Thyroid gland (tissue), 4 donors: ENCODE measurements at regions not wholly inside any gene's neighbourhood (a gene's known extent, or its start where the extent isn't known, plus 50 kb on each side); places are given as distances from the start of the nearest gene placed in this dataset.

Source experiments
- POLR2A ChIP-seq, 2 donors: fragments of 450-650 bp; IDR thresholded peaks; one replicate each; pipeline ENCODE4 v1.6.1; 2017; ENCODE audit warnings: antibody characterized with exemption in 2 of 2, mild to moderate bottlenecking in 2 of 2, moderate library complexity in 1 of 2
- TF ChIP-seq, protein P1 (sequence below), 6 experiments: fragments of 200-600 bp in 3 of 6; fragments of 450-650 bp in 3 of 6; sonication (generic) in 3 of 6; IDR thresholded peaks; one replicate each; pipeline ENCODE4 v1.5.1; 2016 to 2019; ENCODE audit warnings: antibody characterized with exemption in 6 of 6, mild to moderate bottlenecking in 2 of 6, inconsistent platforms in 1 of 6, moderate library complexity in 1 of 6

DNA sequence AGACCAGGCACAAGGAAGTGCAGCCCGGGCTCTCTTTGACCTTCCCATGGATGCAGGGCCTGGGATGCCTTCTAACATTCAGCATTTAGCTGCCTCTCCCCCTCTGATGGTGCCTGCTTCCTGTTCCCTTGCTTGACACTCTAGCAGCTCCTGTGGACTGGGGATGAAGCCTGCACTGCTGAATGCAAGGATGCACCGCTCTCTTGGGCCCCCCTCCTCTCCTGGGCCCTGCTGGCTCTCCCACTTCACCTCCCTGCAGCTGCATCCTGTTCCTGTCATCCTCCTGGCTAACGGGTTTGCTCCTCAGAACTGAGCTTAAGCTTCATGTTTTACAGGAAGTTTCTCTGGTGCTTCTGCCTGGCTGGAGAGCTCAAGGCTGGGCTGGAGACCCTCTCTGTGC lies 254.1 kb downstream of the TSN start:
- TF ChIP-seq, protein P1, sequence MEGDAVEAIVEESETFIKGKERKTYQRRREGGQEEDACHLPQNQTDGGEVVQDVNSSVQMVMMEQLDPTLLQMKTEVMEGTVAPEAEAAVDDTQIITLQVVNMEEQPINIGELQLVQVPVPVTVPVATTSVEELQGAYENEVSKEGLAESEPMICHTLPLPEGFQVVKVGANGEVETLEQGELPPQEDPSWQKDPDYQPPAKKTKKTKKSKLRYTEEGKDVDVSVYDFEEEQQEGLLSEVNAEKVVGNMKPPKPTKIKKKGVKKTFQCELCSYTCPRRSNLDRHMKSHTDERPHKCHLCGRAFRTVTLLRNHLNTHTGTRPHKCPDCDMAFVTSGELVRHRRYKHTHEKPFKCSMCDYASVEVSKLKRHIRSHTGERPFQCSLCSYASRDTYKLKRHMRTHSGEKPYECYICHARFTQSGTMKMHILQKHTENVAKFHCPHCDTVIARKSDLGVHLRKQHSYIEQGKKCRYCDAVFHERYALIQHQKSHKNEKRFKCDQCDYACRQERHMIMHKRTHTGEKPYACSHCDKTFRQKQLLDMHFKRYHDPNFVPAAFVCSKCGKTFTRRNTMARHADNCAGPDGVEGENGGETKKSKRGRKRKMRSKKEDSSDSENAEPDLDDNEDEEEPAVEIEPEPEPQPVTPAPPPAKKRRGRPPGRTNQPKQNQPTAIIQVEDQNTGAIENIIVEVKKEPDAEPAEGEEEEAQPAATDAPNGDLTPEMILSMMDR (IDR thresholded peaks at IDR 0.05) = no peak
- TF ChIP-seq POLR2A (IDR thresholded peaks at IDR 0.05) = no peak
